DMS79 (cell line): ENCODE measurements at regions not wholly inside any gene's neighbourhood (a gene's known extent, or its start where the extent isn't known, plus 50 kb on each side); places are given as distances from the start of the nearest gene placed in this dataset.

ENCODE experiments used
- DNase-seq: peaks from one replicate; lab custom pipeline; 2025; lab: John Stamatoyannopoulos, UW

- no peak for DNase-seq
Observed at GRCh38 chr4:127162741-127163140, 470.0 kb upstream of the INTU start.

- no peak for DNase-seq
Observed at GRCh38 chr4:127165971-127166370, 466.8 kb upstream of the INTU start.

- DNase-seq, result no peak
Observed at GRCh38 chr4:127174201-127174600, 458.6 kb upstream of the INTU start.

- DNase-seq, result no peak
Observed at GRCh38 chr4:127174616-127175015, 458.1 kb upstream of the INTU start.

GRCh38 chr4:127179256-127180087 lies 453.3 kb upstream of the INTU start:
- no peak for DNase-seq

GRCh38 chr4:127181001-127181400 lies 451.8 kb upstream of the INTU start:
- no peak for DNase-seq

GRCh38 chr4:127182687-127183086 lies 450.1 kb upstream of the INTU start:
- DNase-seq, result no peak

- no peak for DNase-seq
Observed at GRCh38 chr4:127188847-127189246, 443.9 kb upstream of the INTU start.

- DNase-seq, result no peak
Observed at GRCh38 chr4:127194281-127194680, 438.5 kb upstream of the INTU start.

GRCh38 chr4:127196655-127197352 lies 436.0 kb upstream of the INTU start:
- DNase-seq, result no peak

- DNase-seq, result no peak
Observed at GRCh38 chr4:127203562-127204200, 429.1 kb upstream of the INTU start.

GRCh38 chr4:127204322-127204721 lies 428.4 kb upstream of the INTU start:
- no peak for DNase-seq

- no peak for DNase-seq
Observed at GRCh38 chr4:127209580-127210095, 423.1 kb upstream of the INTU start.

GRCh38 chr4:127210893-127211649 lies 421.7 kb upstream of the INTU start:
- no peak for DNase-seq

- DNase-seq, result no peak
Observed at GRCh38 chr4:127211650-127212560, 420.9 kb upstream of the INTU start.

GRCh38 chr4:127212701-127213100 lies 420.1 kb upstream of the INTU start:
- DNase-seq, result no peak

GRCh38 chr4:127214016-127214415 lies 418.7 kb upstream of the INTU start:
- DNase-seq, result no peak

- DNase-seq, result no peak
Observed at GRCh38 chr4:127214931-127215330, 417.8 kb upstream of the INTU start.

GRCh38 chr4:127217586-127218229 lies 415.0 kb upstream of the INTU start:
- DNase-seq, result no peak

GRCh38 chr4:127219232-127219631 lies 413.5 kb upstream of the INTU start:
- no peak for DNase-seq
